ENCODE measurements at regions not wholly inside any gene's neighbourhood (a gene's known extent, or its start where the extent isn't known, plus 50 kb on each side); places are given as distances from the start of the nearest gene placed in this dataset.

DNA sequence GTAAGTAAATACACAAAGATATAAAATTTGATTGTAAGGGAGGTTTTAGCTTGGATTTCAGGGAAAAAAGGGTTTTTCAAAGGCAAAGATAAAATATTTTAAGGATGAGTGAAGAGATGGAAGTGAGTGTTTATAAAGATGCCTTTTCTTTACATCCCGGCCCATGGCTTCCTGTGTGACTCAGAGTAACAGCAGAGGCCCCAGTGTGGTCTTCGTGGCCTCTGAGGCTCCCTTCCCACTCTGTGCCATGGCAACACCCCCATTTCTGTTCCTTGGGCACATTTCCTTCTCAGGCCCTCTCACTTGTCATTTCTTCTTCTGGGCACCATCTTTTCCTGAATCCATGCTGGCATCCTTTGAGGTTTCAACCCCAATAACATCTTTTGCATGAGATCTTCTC lies 92.6 kb upstream of the TMEM18 start:
- TF ChIP-seq SIN3A (IDR thresholded peaks at IDR 0.05; ENCODE audit: borderline replicate concordance, insufficient read depth, low read depth, low read length) (no peak), POLR2AphosphoS5 (IDR thresholded peaks at IDR 0.05; ENCODE audit: low read depth, low read length) (no peak), TCF7L2 (IDR thresholded peaks at IDR 0.05; ENCODE audit: low read depth, low read length) (no peak)
- TF ChIP-seq, protein P1, sequence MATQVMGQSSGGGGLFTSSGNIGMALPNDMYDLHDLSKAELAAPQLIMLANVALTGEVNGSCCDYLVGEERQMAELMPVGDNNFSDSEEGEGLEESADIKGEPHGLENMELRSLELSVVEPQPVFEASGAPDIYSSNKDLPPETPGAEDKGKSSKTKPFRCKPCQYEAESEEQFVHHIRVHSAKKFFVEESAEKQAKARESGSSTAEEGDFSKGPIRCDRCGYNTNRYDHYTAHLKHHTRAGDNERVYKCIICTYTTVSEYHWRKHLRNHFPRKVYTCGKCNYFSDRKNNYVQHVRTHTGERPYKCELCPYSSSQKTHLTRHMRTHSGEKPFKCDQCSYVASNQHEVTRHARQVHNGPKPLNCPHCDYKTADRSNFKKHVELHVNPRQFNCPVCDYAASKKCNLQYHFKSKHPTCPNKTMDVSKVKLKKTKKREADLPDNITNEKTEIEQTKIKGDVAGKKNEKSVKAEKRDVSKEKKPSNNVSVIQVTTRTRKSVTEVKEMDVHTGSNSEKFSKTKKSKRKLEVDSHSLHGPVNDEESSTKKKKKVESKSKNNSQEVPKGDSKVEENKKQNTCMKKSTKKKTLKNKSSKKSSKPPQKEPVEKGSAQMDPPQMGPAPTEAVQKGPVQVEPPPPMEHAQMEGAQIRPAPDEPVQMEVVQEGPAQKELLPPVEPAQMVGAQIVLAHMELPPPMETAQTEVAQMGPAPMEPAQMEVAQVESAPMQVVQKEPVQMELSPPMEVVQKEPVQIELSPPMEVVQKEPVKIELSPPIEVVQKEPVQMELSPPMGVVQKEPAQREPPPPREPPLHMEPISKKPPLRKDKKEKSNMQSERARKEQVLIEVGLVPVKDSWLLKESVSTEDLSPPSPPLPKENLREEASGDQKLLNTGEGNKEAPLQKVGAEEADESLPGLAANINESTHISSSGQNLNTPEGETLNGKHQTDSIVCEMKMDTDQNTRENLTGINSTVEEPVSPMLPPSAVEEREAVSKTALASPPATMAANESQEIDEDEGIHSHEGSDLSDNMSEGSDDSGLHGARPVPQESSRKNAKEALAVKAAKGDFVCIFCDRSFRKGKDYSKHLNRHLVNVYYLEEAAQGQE (IDR thresholded peaks at IDR 0.05; ENCODE audit: insufficient read depth in 1 of 2, low read depth in 2 of 2, low read length in 1 of 2) = no peak
- TF ChIP-seq, protein P2, sequence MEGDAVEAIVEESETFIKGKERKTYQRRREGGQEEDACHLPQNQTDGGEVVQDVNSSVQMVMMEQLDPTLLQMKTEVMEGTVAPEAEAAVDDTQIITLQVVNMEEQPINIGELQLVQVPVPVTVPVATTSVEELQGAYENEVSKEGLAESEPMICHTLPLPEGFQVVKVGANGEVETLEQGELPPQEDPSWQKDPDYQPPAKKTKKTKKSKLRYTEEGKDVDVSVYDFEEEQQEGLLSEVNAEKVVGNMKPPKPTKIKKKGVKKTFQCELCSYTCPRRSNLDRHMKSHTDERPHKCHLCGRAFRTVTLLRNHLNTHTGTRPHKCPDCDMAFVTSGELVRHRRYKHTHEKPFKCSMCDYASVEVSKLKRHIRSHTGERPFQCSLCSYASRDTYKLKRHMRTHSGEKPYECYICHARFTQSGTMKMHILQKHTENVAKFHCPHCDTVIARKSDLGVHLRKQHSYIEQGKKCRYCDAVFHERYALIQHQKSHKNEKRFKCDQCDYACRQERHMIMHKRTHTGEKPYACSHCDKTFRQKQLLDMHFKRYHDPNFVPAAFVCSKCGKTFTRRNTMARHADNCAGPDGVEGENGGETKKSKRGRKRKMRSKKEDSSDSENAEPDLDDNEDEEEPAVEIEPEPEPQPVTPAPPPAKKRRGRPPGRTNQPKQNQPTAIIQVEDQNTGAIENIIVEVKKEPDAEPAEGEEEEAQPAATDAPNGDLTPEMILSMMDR (IDR thresholded peaks at IDR 0.05) = no peak
- ChIA-PET CTCF (interaction anchor here (0.7 kb wide), 1 partner anchor 12 kb away, joined by 5 read pairs; no protein-coding TSS in a partner anchor), POLR2A (no interaction called here)
- intact Hi-C loops (cut with micrococcal nuclease; ENCODE audit: unreplicated experiment) = no loop called here
- DNase-seq (ENCODE audit: low read depth, low spot score) (no peak), ATAC-seq (no peak)
- in situ Hi-C loops (cut with HindIII; ENCODE audit: low pct_unique_long_range_greater_than_20kb, low sequenced_read_pairs) = no loop called here
- no peak overlapping the region for H3K4me3 ChIP-seq (ENCODE audit: low read depth in 2 of 2, low read length in 2 of 2)
- H3K27me3 ChIP-seq (ENCODE audit: control insufficient read depth, insufficient read depth, low read length) = no peaks in the 10 kb centered on the region
- no TSS peak for BruUV-seq (replicated peaks)
- no peaks in the 10 kb centered on the region for H3K9me3 ChIP-seq (ENCODE audit: control insufficient read depth, insufficient read depth, low read depth, low read length)
- no peaks in the 10 kb centered on the region for H3K4me1 ChIP-seq (ENCODE audit: control insufficient read depth, insufficient read depth, low read length)
- H3K36me3 ChIP-seq (ENCODE audit: control insufficient read depth, insufficient read depth, low read length) = no peaks in the 10 kb centered on the region
- H3K27ac ChIP-seq (ENCODE audit: low read length) = no peak overlapping the region

DNA sequence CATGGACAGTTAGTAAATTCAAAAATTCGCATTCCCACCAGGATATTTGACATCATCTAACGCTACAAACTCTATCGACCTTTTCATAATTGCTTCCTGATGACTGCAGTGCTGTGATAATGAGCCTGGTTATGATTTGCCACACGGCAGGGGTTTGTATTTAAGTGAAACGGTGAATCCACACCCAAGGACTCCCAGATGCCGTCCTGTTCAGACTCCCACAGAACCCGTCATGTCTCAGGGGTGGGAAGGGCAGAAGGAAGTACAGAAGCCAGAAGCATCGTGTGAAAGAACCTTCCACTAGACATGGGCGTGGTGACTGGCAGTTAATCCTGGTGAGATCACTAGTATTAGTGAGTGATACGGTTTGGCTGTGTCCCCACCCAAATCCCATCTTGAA lies 91.2 kb upstream of the TMEM18 start:
- no peak overlapping the region for H3K27ac ChIP-seq (ENCODE audit: low read length)
- H3K36me3 ChIP-seq (ENCODE audit: control insufficient read depth, insufficient read depth, low read length) = no peaks in the 10 kb centered on the region
- no peak for DNase-seq (ENCODE audit: low read depth, low spot score)
- ATAC-seq = no peak
- H3K27me3 ChIP-seq (ENCODE audit: control insufficient read depth, insufficient read depth, low read length) = no peaks in the 10 kb centered on the region
- ChIA-PET CTCF (no interaction called here), POLR2A (no interaction called here)
- no peak overlapping the region for H3K4me3 ChIP-seq (ENCODE audit: low read depth in 2 of 2, low read length in 2 of 2)
- intact Hi-C loops (cut with micrococcal nuclease; ENCODE audit: unreplicated experiment) = no loop called here
- H3K4me1 ChIP-seq (ENCODE audit: control insufficient read depth, insufficient read depth, low read length) = no peaks in the 10 kb centered on the region
- in situ Hi-C loops (cut with HindIII; ENCODE audit: low pct_unique_long_range_greater_than_20kb, low sequenced_read_pairs) = no loop called here
- no peaks in the 10 kb centered on the region for H3K9me3 ChIP-seq (ENCODE audit: control insufficient read depth, insufficient read depth, low read depth, low read length)
- TF ChIP-seq, protein P2 (IDR thresholded peaks at IDR 0.05) = no peak
- TF ChIP-seq POLR2AphosphoS5 (IDR thresholded peaks at IDR 0.05; ENCODE audit: low read depth, low read length) (no peak), TCF7L2 (IDR thresholded peaks at IDR 0.05; ENCODE audit: low read depth, low read length) (no peak), SIN3A (IDR thresholded peaks at IDR 0.05; ENCODE audit: borderline replicate concordance, insufficient read depth, low read depth, low read length) (no peak)
- TF ChIP-seq, protein P1 (IDR thresholded peaks at IDR 0.05; ENCODE audit: insufficient read depth in 1 of 2, low read depth in 2 of 2, low read length in 1 of 2) = no peak
- BruUV-seq (replicated peaks) = no TSS peak
